ENCODE measurements at regions not wholly inside any gene's neighbourhood (a gene's known extent, or its start where the extent isn't known, plus 50 kb on each side); places are given as distances from the start of the nearest gene placed in this dataset.

- ChIA-PET CTCF (no interaction called here), POLR2A (ENCODE audit: unreplicated experiment) (no interaction called here)
- Histone ChIP-seq H3K4me2 (no peak overlapping the region), H3K79me2 (ENCODE audit: low read depth) (no peaks in the 10 kb centered on the region), H3K4me3 (no peak overlapping the region), H4K20me1 (ENCODE audit: insufficient read depth) (no peaks in the 10 kb centered on the region), H2AFZ (no peak overlapping the region), H3K36me3 (ENCODE audit: low read depth) (no peaks in the 10 kb centered on the region), H3K4me1 (replicated peaks; ENCODE audit: insufficient read depth) (no peaks in the 10 kb centered on the region), H3K9me2 (ENCODE audit: insufficient read depth) (no peaks in the 10 kb centered on the region), H3K9me3 (ENCODE audit: insufficient read depth, low read depth) (no peaks in the 10 kb centered on the region), H3K27ac (no peak overlapping the region), H3K27me3 (ENCODE audit: insufficient read depth, low read depth) (no peaks in the 10 kb centered on the region), H3F3A (ENCODE audit: insufficient read depth, low read depth) (no peaks in the 10 kb centered on the region)
- intact Hi-C loops (cut with micrococcal nuclease; ENCODE audit: unreplicated experiment) = no loop called here
- TF ChIP-seq CTCF (conservative IDR thresholded peaks at IDR 0.05) (no peak), EZH2 (IDR thresholded peaks at IDR 0.05; ENCODE audit: low read depth) (no peak)
- BruUV-seq (replicated peaks) = no TSS peak
- no peak for DNase-seq
Observed at GRCh38 chr4:183830438-183830985, 74.6 kb upstream of the STOX2 start.

- no peak overlapping the region for H3K4me3 ChIP-seq
- intact Hi-C loops (cut with micrococcal nuclease; ENCODE audit: unreplicated experiment) = no loop called here
- TF ChIP-seq EZH2 (IDR thresholded peaks at IDR 0.05; ENCODE audit: low read depth) = no peak
- no peak for TF ChIP-seq CTCF (conservative IDR thresholded peaks at IDR 0.05)
- CTCF ChIA-PET = interaction anchor here (0.6 kb wide), 1 partner anchor 32 kb away, joined by 4 read pairs; no protein-coding TSS in a partner anchor
- no peak for DNase-seq
- no peaks in the 10 kb centered on the region for H3K4me1 ChIP-seq (replicated peaks; ENCODE audit: insufficient read depth)
- no peaks in the 10 kb centered on the region for H3K9me2 ChIP-seq (ENCODE audit: insufficient read depth)
- H3K36me3 ChIP-seq (ENCODE audit: low read depth) = no peaks in the 10 kb centered on the region
- POLR2A ChIA-PET (ENCODE audit: unreplicated experiment) = no interaction called here
- no TSS peak for BruUV-seq (replicated peaks)
- no peaks in the 10 kb centered on the region for H3F3A ChIP-seq (ENCODE audit: insufficient read depth, low read depth)
- no peak overlapping the region for H2AFZ ChIP-seq
- no peak overlapping the region for H3K27ac ChIP-seq
- no peaks in the 10 kb centered on the region for H3K79me2 ChIP-seq (ENCODE audit: low read depth)
- no peaks in the 10 kb centered on the region for H3K27me3 ChIP-seq (ENCODE audit: insufficient read depth, low read depth)
- no peaks in the 10 kb centered on the region for H4K20me1 ChIP-seq (ENCODE audit: insufficient read depth)
- H3K4me2 ChIP-seq = no peak overlapping the region
- no peaks in the 10 kb centered on the region for H3K9me3 ChIP-seq (ENCODE audit: insufficient read depth, low read depth)
Observed at GRCh38 chr4:183831026-183831446, 74.1 kb upstream of the STOX2 start.

- no peak overlapping the region for H3K27ac ChIP-seq
- no peaks in the 10 kb centered on the region for H4K20me1 ChIP-seq (ENCODE audit: insufficient read depth)
- ChIA-PET CTCF (interaction anchor here (0.6 kb wide), 1 partner anchor 33 kb away, joined by 4 read pairs; no protein-coding TSS in a partner anchor), POLR2A (ENCODE audit: unreplicated experiment) (no interaction called here)
- no peaks in the 10 kb centered on the region for H3K36me3 ChIP-seq (ENCODE audit: low read depth)
- no TSS peak for BruUV-seq (replicated peaks)
- no peaks in the 10 kb centered on the region for H3K4me1 ChIP-seq (replicated peaks; ENCODE audit: insufficient read depth)
- H3K4me2 ChIP-seq = no peak overlapping the region
- TF ChIP-seq EZH2 (IDR thresholded peaks at IDR 0.05; ENCODE audit: low read depth) (no peak), CTCF (conservative IDR thresholded peaks at IDR 0.05) (no peak)
- no peaks in the 10 kb centered on the region for H3K9me2 ChIP-seq (ENCODE audit: insufficient read depth)
- no peak overlapping the region for H2AFZ ChIP-seq
- H3K79me2 ChIP-seq (ENCODE audit: low read depth) = no peaks in the 10 kb centered on the region
- intact Hi-C loops (cut with micrococcal nuclease; ENCODE audit: unreplicated experiment) = no loop called here
- no peak for DNase-seq
- H3K27me3 ChIP-seq (ENCODE audit: insufficient read depth, low read depth) = no peaks in the 10 kb centered on the region
- no peaks in the 10 kb centered on the region for H3F3A ChIP-seq (ENCODE audit: insufficient read depth, low read depth)
- no peak overlapping the region for H3K4me3 ChIP-seq
- no peaks in the 10 kb centered on the region for H3K9me3 ChIP-seq (ENCODE audit: insufficient read depth, low read depth)
Observed at GRCh38 chr4:183831683-183832082, 73.4 kb upstream of the STOX2 start.

Data from PC-9 (cell line).